ENCODE measurements at regions not wholly inside any gene's neighbourhood (a gene's known extent, or its start where the extent isn't known, plus 50 kb on each side); places are given as distances from the start of the nearest gene placed in this dataset.

- TF ChIP-seq, protein P1, sequence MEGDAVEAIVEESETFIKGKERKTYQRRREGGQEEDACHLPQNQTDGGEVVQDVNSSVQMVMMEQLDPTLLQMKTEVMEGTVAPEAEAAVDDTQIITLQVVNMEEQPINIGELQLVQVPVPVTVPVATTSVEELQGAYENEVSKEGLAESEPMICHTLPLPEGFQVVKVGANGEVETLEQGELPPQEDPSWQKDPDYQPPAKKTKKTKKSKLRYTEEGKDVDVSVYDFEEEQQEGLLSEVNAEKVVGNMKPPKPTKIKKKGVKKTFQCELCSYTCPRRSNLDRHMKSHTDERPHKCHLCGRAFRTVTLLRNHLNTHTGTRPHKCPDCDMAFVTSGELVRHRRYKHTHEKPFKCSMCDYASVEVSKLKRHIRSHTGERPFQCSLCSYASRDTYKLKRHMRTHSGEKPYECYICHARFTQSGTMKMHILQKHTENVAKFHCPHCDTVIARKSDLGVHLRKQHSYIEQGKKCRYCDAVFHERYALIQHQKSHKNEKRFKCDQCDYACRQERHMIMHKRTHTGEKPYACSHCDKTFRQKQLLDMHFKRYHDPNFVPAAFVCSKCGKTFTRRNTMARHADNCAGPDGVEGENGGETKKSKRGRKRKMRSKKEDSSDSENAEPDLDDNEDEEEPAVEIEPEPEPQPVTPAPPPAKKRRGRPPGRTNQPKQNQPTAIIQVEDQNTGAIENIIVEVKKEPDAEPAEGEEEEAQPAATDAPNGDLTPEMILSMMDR (IDR thresholded peaks at IDR 0.05), result no peak
- TF ChIP-seq POLR2A (IDR thresholded peaks at IDR 0.05), result no peak
Measured at GRCh38 chr14:86788224-86788623, 1204.8 kb downstream of the GALC start.

Data from adrenal gland (tissue), 5 donors.